ENCODE measurements at regions not wholly inside any gene's neighbourhood (a gene's known extent, or its start where the extent isn't known, plus 50 kb on each side); places are given as distances from the start of the nearest gene placed in this dataset.

DNA sequence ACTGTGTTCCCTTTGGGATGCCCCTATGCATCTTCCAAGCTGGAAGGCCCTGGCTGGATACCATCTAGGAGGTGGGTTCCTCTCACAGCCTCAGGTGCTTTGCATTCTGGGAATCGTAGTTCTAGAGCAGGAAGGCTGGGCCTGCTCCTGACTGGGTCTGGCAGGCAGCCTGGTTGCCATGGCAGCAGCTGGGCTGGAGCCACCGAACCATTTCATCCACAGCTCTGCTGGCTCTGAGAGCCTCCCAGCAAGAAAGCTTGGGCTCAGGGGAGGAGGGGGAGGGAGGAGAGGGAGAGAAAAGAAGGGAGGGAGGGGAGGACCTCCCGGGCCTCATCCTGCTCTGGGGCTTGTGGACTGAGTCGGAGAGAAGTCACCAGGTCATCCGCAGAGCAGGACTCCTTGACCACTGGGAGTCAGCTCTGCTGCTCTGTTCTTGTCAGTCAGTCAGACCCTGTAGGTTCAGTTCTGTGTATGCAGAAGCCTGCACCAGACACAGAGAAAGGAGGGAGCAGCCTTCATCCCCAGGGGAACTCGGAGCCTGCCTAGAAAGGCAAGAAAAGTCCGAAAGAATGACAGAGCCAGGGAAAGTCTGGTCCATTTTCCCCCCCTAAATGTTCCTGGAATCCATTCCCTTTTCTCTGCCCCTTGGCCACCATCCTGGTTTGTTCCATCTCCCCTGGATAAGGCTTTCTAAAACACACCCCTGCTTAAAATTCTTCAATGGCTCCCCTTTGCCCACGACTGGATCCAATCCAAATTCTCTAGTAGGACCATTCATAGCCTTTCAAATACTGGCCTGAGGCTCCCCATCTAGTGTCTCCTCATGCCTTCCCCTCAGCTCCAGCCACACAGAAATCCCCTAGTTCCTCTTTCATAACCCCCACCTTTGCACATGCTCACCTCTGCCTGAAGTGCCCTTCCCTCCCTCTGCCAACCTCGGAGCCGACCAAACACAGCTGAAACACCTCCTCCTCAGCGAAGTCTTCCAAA lies 65.4 kb upstream of the ARAP3 start:
- TF ChIP-seq, protein P1, sequence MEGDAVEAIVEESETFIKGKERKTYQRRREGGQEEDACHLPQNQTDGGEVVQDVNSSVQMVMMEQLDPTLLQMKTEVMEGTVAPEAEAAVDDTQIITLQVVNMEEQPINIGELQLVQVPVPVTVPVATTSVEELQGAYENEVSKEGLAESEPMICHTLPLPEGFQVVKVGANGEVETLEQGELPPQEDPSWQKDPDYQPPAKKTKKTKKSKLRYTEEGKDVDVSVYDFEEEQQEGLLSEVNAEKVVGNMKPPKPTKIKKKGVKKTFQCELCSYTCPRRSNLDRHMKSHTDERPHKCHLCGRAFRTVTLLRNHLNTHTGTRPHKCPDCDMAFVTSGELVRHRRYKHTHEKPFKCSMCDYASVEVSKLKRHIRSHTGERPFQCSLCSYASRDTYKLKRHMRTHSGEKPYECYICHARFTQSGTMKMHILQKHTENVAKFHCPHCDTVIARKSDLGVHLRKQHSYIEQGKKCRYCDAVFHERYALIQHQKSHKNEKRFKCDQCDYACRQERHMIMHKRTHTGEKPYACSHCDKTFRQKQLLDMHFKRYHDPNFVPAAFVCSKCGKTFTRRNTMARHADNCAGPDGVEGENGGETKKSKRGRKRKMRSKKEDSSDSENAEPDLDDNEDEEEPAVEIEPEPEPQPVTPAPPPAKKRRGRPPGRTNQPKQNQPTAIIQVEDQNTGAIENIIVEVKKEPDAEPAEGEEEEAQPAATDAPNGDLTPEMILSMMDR (IDR thresholded peaks at IDR 0.05) = no peak
- TF ChIP-seq POLR2A (IDR thresholded peaks at IDR 0.05) (no peak), EP300 (IDR thresholded peaks at IDR 0.05) (no peak), POLR2AphosphoS5 (IDR thresholded peaks at IDR 0.05) (no peak)

DNA sequence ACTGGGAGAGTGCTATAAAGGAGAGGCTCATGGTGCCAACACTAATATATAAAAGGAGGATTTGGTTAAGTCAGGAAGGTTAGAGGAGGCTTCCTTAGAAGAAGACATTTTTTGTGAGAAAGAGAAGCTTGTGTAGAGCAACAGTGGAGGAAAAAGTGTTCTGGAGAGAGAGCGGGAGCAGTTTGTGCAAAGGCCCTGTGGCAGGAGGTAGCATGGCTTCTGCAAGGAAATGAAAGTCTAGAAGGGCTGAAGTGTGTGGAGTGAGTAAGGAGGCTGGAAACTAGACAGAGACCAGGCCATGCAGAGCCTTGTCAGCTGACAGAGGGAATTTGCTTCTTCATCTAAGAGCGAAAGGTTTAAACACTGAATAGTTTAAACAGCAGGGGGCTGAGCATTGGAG lies 64.4 kb upstream of the ARAP3 start:
- no peak for TF ChIP-seq POLR2AphosphoS5 (IDR thresholded peaks at IDR 0.05)
- Histone ChIP-seq H3K4me3 (no peak overlapping the region), H3K36me3 (no peaks in the 10 kb centered on the region), H3K9me3 (no peaks in the 10 kb centered on the region), H3K27ac (no peak overlapping the region), H3K4me1 (no peaks in the 10 kb centered on the region), H3K27me3 (peaks cover 35% of the 10 kb centered on the region)
- no peak for DNase-seq (ENCODE audit: low spot score in 2 of 2)
- WGBS = 96% methylated on average over 2 of the region's 2 CpGs

More for the DNA sequence above, 65.4 kb upstream of the ARAP3 start:
- 39% methylated on average over 11 of the region's 11 CpGs for WGBS
- no peak overlapping the region for H3K4me3 ChIP-seq
- no peak overlapping the region for H3K27ac ChIP-seq
- no peaks in the 10 kb centered on the region for H3K4me1 ChIP-seq
- no peaks in the 10 kb centered on the region for H3K36me3 ChIP-seq
- no peak for DNase-seq (ENCODE audit: low spot score in 2 of 2)
- no peaks in the 10 kb centered on the region for H3K9me3 ChIP-seq
- peaks cover 34% of the 10 kb centered on the region for H3K27me3 ChIP-seq

DNA sequence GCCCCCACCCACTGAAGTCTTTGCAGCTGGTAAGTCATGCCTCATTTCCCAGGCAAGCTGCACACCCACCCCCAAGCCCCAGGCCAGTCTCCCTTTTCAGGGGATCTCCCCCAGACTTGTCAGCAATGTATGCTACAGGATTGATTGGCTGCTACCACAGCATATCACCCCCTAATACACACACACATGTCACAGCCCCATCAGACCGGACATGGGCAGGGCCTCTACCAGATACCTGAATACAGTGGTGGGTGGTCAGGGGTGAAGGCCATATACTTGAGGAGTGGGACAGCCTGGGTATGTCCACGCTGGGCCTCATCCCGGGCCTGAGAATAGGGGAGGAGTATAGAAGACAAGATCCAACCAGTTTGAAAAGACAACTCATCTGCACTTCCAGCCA lies 63.4 kb upstream of the ARAP3 start:
- no peaks in the 10 kb centered on the region for H3K9me3 ChIP-seq
- no peak overlapping the region for H3K27ac ChIP-seq
- no peak overlapping the region for H3K4me3 ChIP-seq
- no peaks in the 10 kb centered on the region for H3K4me1 ChIP-seq
- WGBS = 91% methylated on average over 3 of the region's 3 CpGs
- DNase-seq (ENCODE audit: low spot score in 2 of 2) = no peak
- TF ChIP-seq POLR2AphosphoS5 (IDR thresholded peaks at IDR 0.05) = no peak
- TF ChIP-seq EP300 (IDR thresholded peaks at IDR 0.05) = no peak
- TF ChIP-seq POLR2A (IDR thresholded peaks at IDR 0.05) = no peak
- TF ChIP-seq, protein P1 (IDR thresholded peaks at IDR 0.05) = no peak
- H3K27me3 ChIP-seq = peaks cover 34% of the 10 kb centered on the region
- H3K36me3 ChIP-seq = no peaks in the 10 kb centered on the region

DNA sequence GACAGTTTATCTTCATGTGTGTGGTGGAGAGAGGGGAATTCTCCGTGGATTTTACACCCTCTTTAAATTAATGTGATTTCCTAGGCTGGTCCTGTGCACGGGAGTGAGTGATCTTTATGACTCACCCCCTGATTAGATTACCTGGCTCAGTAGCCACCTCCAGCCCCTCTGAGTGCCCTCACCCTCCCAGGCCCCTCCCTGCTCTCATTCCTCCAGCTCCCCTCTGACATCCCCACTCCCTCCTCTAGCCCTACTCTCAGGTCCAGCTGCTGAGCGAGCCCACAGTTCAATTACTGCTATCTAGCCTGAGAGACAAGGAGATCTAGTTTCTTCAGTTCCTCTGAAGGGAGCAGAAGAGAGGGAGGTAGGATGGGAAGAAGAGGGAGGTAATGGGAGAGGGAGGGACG lies 61.8 kb upstream of the ARAP3 start:
- DNase-seq (ENCODE audit: low spot score in 2 of 2) = peak in 1 of 2 donors; percentile 14
- H3K27ac ChIP-seq = no peak overlapping the region
- no peaks in the 10 kb centered on the region for H3K36me3 ChIP-seq
- no peak overlapping the region for H3K4me3 ChIP-seq
- TF ChIP-seq EP300 (IDR thresholded peaks at IDR 0.05) (no peak), POLR2AphosphoS5 (IDR thresholded peaks at IDR 0.05) (no peak), POLR2A (IDR thresholded peaks at IDR 0.05) (no peak)
- TF ChIP-seq, protein P1 (IDR thresholded peaks at IDR 0.05) = no peak
- H3K9me3 ChIP-seq = no peaks in the 10 kb centered on the region
- peaks cover 33% of the 10 kb centered on the region for H3K27me3 ChIP-seq
- H3K4me1 ChIP-seq = no peaks in the 10 kb centered on the region
- WGBS = 27% methylated on average over 4 of the region's 4 CpGs

DNA sequence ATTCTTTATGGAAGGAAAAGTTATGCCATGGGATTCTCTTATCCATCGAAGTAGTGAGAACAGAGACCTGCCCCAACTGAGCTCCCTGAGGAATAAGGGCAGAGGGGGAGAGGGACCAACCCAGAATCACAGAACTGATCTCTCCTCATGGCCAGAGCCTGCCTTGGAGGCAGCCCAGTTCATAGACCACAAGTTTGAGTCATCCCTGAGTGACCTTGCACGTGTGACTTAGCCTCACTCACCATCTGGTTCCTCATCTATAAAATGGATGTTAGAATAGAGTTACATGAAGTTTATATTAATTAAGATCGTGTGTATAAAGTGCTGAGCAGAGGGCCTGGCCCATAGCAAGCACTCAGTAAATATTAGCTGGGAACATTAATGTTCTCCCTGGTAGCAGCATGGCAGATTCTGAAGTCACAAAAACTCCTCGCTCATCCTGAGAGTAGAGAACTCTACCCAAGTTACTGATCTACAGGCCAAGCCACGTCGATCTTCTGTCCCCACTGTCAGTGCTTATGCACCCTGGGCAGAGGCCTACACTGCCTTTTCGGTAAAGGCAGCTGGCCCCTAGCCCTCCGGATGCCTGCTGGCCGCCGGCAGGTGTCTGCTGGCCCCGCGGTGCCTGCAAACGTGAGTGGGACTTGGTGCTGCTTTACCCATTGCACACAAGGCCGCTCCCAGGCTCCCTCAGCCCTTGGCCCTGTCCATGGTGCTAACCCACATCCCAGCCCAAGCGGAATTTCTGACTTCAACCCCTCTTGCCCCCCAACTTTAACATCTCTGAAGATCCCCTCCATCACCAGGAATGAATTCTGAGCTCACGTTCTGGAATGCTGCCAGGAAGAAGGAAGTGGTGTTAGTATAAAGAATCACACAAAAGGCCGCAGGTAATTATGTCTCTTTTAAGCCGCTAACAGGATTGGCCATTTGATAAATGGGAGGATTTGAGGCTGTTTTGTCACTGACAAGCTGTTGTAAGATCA lies 61.1 kb upstream of the ARAP3 start:
- 31% methylated on average over 18 of the region's 18 CpGs for WGBS
- no peaks in the 10 kb centered on the region for H3K4me1 ChIP-seq
- peak in 1 of 2 donors; percentile 0 for DNase-seq (ENCODE audit: low spot score in 2 of 2)
- no peaks in the 10 kb centered on the region for H3K9me3 ChIP-seq
- H3K36me3 ChIP-seq = no peaks in the 10 kb centered on the region
- H3K27ac ChIP-seq = no peak overlapping the region
- TF ChIP-seq EP300 (IDR thresholded peaks at IDR 0.05) = no peak
- no peak for TF ChIP-seq POLR2A (IDR thresholded peaks at IDR 0.05)
- TF ChIP-seq, protein P1 (IDR thresholded peaks at IDR 0.05) = no peak
- TF ChIP-seq POLR2AphosphoS5 (IDR thresholded peaks at IDR 0.05) = no peak
- no peak overlapping the region for H3K4me3 ChIP-seq
- H3K27me3 ChIP-seq = peaks cover 31% of the 10 kb centered on the region

Measured in suprapubic skin (tissue), 4 donors.